Activated CD8-positive, alpha-beta memory T cell treated with anti-CD3 and anti-CD28 coated beads for 24 hours (primary cell): ENCODE measurements at regions not wholly inside any gene's neighbourhood (a gene's known extent, or its start where the extent isn't known, plus 50 kb on each side); places are given as distances from the start of the nearest gene placed in this dataset.
"Not testable (repeated sequence)": the region's sequence is repeated elsewhere in the genome, so short reads cannot be mapped to it uniquely, and the experiment has no call there.

ENCODE experiments used
- DNase-seq: peaks from one replicate; pipeline ENCODE4 v3.0.0-alpha.2; 2020

- no peak for DNase-seq
These were observed 777.4 kb upstream of the CHD1 start for GRCh38 chr5:99706160-99706559.

- no peak for DNase-seq
These were observed 773.8 kb upstream of the CHD1 start for GRCh38 chr5:99702565-99702964.

GRCh38 chr5:99694884-99695283 is 766.1 kb upstream of the CHD1 start:
- no peak for DNase-seq

GRCh38 chr5:99686538-99686937 is 757.7 kb upstream of the CHD1 start:
- no peak for DNase-seq

- DNase-seq = no peak
These were observed 747.2 kb upstream of the CHD1 start for GRCh38 chr5:99675974-99676373.

- DNase-seq = no peak
These were observed 745.3 kb upstream of the CHD1 start for GRCh38 chr5:99674101-99674500.

GRCh38 chr5:99664972-99665371 is 736.2 kb upstream of the CHD1 start:
- no peak for DNase-seq

GRCh38 chr5:99651298-99651697 is 722.5 kb upstream of the CHD1 start:
- no peak for DNase-seq

- DNase-seq = no peak
These were observed 717.3 kb upstream of the CHD1 start for GRCh38 chr5:99646011-99646647.

GRCh38 chr5:99644822-99645221 is 716.0 kb upstream of the CHD1 start:
- DNase-seq = no peak

GRCh38 chr5:99640646-99641045 is 711.8 kb upstream of the CHD1 start:
- no peak for DNase-seq

GRCh38 chr5:99639905-99640304 is 711.1 kb upstream of the CHD1 start:
- no peak for DNase-seq

GRCh38 chr5:99636663-99637062 is 707.9 kb upstream of the CHD1 start:
- DNase-seq = no peak

GRCh38 chr5:99621772-99622681 is 693.2 kb upstream of the CHD1 start:
- DNase-seq = no peak

GRCh38 chr5:99617335-99617734 is 688.5 kb upstream of the CHD1 start:
- no peak for DNase-seq

- no peak for DNase-seq
These were observed 686.1 kb upstream of the CHD1 start for GRCh38 chr5:99614888-99615287.

- no peak for DNase-seq
These were observed 678.3 kb upstream of the CHD1 start for GRCh38 chr5:99607124-99607523.

GRCh38 chr5:99605904-99606303 is 677.1 kb upstream of the CHD1 start:
- no peak for DNase-seq

GRCh38 chr5:99600952-99601351 is 672.1 kb upstream of the CHD1 start:
- no peak for DNase-seq

- DNase-seq = no peak
These were observed 662.0 kb upstream of the CHD1 start for GRCh38 chr5:99590806-99591205.

GRCh38 chr5:99589424-99589823 is 660.6 kb upstream of the CHD1 start:
- no peak for DNase-seq

GRCh38 chr5:99587983-99588382 is 659.2 kb upstream of the CHD1 start:
- no peak for DNase-seq

GRCh38 chr5:99586878-99587277 is 658.1 kb upstream of the CHD1 start:
- no peak for DNase-seq

- DNase-seq = not testable (repeated sequence)
These were observed 652.4 kb upstream of the CHD1 start for GRCh38 chr5:99581204-99581603.
